Fibroblast of skin of right quadriceps (primary cell): ENCODE measurements at regions not wholly inside any gene's neighbourhood (a gene's known extent, or its start where the extent isn't known, plus 50 kb on each side); places are given as distances from the start of the nearest gene placed in this dataset.

Source experiments
- DNase-seq: peaks from one replicate; pipeline ENCODE4 v3.0.0-alpha.2; 2013

- no peak for DNase-seq
Measured at GRCh38 chr2:206845877-206846276, 80.5 kb downstream of the FASTKD2 start.

DNA sequence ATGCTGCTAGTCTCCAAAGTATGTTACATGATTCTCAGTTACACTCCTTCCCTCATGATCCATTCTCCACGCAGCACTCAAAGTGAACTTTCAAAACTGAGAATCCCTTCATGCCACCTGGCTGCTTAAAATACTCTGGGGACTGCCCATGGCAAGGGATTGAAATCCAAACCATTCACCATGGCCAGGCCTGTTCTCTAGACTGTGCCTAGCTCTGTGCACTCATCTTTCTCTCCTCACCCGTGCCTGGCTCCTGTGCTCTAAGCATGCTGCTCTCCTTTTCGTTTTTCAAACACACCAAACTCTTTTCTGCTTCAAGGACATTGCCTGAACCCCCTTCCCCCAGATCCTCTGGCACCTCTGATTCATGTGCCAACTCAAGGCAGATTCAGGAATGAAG is 80.9 kb downstream of the FASTKD2 start:
- DNase-seq: no peak

DNA sequence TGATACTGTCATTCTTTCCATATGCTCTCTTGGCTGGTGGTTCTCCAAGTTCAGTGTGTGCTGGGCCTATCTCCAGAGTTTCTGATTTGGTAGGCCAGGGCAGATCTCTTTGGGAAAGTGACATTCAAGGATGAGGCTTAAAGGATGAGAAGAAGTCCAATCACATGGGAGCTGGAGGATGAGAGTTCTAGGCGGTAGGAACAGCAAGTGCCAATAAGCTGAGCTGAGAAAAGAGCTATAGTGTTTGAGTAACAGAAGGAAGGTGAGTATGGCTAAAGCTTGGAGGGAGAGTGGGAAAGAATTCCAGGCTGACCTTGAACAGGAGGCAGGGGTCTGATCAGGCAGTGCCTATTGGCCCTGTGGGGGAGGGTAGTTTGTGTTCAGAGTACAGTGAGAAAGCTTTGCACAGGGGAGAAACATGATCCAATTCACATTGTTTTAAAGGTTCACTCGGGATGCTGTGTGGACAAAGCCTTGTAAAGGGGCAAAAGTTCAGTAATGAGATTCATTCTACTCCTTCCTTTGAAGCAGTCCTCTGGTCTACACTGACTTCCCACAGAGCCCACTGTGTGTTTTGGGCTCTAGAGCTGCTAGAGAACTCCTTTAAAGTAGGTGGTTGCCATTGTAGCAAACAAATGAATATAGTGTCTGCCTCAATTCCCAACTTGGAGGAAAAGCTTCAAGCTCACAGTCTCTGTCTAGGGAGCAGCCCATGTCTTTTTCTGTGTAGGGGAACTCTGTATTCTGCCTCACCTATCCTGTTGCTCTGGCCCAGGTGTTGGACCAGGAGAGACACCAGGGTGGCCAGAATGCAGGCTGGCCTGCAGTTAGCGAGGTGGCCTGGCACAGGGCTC is 81.8 kb downstream of the FASTKD2 start:
- no peak for DNase-seq

DNA sequence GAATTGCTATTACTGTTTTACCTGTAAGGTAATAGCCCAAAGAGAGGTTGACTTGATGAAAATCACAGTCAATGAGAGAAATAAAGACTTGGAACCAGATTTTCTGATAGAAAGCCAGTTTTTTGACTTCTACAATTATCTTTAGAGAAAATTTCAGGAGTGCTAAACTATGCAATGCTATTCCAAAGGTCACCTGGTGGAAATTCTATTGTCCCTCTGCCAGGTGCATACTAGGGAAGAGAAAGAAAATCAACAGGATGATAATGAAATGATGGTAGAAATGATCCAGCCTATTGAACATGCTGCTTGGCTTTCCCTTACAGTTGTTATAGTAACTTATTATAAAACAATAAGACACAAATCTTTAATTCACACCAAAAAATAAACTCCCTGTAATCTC is 85.0 kb downstream of the FASTKD2 start:
- no peak for DNase-seq

- DNase-seq: no peak
Measured at GRCh38 chr2:206851521-206851920, 86.1 kb downstream of the FASTKD2 start.

DNA sequence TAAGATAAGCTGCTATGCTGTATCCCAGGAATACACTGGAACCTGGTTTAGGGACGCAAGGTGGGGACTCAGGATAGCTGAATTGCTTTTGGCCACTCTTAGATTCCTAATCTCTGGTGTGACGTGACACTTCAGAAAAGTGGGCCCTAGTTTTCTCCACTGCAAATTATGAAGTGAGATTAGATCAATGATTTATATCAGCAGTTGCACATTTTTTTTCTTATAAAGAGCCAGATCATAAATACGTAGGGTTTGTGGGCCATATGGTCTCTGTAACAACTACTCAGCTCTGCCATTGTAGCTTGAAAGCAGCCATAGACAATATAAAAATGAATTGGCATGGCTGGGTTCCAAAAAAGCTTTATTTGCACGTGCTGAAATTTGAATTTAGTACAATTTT is 85.4 kb upstream of the CPO start:
- no peak for DNase-seq

- DNase-seq: peak; percentile 13
Measured at GRCh38 chr2:206855585-206856433, 83.5 kb upstream of the CPO start.

GRCh38 chr2:206856513-206856912 is 82.8 kb upstream of the CPO start:
- DNase-seq: peak; percentile 60

DNA sequence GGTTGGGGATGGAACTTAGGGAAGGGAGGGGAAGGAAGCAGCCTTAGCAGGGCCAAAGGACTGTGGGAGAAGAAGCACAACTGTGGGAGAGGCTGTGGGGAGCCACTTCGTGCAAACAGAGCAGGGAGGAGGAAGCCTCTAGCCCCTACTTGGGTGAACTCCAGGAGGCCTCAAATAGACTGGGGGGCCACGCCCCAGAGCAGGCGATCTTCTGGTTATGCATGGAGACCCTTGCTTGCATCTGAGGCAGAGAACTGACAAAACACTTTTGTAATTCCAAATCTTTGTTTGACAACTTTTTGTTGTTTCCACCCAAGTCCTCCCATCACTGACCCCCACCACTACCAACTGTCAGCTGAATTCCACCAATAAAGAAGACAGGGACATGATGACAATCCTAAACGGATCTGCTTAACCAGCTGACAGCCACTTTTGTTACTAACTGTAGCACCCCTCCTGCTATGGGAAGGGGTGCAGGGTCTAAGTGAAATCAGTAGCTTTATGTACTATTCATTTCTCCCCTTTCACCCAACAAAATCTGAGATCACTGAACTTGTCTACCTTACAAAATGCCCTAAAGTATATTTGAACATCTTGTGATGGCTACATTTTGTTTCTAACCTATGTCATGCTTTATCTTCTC is 80.5 kb upstream of the CPO start:
- no peak for DNase-seq

DNA sequence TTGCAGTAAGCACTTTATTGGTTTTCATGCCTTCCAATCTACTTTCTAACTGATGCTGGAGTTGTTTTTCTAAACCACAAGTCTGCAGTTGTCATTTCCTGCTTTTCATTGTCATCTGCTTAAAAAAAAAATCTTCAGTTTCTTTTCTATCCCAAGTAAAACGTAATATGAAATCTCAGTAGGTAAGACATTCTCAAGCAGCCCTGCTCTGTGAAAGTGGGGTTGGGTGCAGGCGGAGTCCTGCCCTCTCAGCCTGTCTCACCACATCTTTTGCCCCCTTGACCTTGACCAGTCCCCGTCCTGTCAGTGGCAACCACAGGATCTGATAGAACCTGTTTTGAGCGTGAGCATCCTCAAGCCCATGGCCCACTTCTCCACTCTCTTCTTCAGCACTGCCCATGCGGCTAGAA is 80.0 kb upstream of the CPO start:
- no peak for DNase-seq

GRCh38 chr2:206863196-206863595 is 76.1 kb upstream of the CPO start:
- no peak for DNase-seq

DNA sequence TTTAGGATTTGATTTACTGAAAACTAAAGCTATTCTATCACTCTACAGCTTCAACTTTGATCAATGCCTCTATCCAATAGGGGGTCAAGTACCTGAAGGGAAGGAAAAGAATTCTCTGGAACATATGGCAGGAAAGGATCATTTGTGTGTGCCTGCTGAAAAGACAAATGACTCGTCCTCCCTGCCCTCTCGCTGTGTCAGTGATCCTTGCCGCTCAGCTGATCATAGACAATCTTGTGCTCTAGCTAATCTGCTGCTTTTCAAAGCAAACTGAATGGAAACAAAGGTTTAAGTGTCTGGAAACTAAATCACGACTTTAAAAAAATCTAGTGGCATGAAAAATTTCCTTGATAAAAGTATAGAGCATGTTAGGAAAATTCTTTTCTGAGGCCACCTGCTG is 75.6 kb upstream of the CPO start:
- no peak for DNase-seq

GRCh38 chr2:206867006-206867405 is 72.3 kb upstream of the CPO start:
- no peak for DNase-seq

DNA sequence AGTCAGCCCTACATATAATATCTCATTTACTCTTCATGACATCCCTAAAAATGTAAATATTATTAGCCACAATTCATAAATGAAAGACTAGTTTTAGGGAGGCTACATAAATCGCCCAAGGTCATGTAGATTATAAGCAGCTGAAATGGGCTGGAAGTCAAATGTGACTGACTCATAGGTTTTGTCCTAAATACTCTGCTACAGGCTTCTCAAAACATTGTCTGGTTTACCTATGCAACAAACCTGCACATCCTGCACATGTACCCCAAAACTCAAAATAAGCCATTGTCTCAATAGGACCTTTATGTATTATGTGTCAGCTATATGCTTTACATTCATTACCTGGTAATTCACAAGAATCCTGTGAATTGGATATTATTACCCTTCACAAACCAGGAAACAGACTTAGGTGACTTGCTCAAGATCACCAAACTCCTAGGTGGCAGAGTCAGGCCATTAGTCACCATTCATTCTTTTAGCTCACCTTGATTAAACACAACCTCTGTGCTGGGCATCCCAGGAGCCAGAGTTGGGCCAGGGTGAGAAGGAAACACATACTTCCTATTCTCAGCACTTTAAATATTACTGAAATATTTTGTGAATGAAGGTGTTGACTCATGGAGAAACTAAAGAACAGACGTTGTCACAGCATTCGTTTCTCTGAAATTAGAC is 69.4 kb upstream of the CPO start:
- DNase-seq: no peak

GRCh38 chr2:206873423-206873822 is 65.9 kb upstream of the CPO start:
- DNase-seq: no peak

DNA sequence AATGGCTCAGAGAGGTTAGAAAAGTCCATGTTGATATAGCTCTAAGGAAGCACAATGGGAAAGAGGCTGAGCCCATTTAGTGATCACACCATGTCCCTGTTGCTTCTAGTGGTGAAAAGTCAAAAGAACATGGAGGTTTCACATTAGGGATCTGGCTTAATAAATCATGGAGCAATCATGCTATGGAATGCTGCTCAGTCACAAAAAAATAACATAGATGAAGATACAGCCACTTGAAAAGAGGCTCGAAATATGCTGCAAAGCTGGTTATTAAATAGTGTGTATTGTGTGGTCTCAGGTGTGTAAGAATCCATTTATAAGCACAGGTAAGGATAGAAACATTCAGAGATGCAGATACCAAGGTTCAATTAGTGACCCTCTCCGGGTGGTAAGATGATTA is 63.6 kb upstream of the CPO start:
- DNase-seq: no peak

GRCh38 chr2:206876216-206876860 is 63.0 kb upstream of the CPO start:
- no peak for DNase-seq

- no peak for DNase-seq
Measured at GRCh38 chr2:206881708-206882410, 57.5 kb upstream of the CPO start.

DNA sequence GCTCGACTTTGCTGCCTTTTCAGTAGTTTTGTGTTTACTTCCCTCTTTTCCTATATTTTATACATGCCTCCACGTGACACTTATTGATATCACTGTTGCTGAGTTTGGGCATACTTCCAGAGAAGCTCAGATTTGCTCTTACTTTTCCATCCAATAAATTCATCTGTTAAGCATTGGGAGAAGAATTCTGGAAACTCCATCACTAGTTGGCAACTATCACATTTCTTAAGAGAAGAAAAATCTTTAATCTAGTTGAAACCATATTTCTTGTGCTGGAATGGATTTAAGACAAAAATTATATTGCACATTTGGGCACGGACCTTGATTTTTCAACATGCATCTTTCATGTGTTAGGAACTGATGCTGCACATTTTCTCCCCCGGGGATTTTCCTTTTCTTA is 52.6 kb upstream of the CPO start:
- DNase-seq: no peak

DNA sequence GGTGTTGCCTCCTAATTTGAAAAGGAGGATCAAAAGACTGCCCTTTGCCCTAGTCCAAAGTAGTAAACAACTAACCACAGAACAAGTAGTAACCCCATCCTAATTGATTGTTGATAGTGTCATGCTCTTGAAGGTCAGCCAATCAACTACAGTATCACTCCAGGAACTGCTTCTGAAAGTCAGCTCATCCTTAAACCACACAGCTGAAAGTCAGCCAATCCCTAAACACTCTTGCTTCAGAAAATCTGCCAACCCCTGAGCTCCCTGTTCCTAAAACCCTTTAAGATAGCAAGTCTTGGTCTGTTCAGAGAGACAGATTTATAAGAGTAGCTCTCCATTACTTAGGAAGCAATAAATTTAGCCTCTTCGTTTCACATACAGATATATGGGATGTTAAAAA is 51.6 kb upstream of the CPO start:
- DNase-seq: no peak
